Effector memory CD4-positive, alpha-beta T cell (primary cell): ENCODE measurements at regions not wholly inside any gene's neighbourhood (a gene's known extent, or its start where the extent isn't known, plus 50 kb on each side); places are given as distances from the start of the nearest gene placed in this dataset.
"Not testable (repeated sequence)": the region's sequence is repeated elsewhere in the genome, so short reads cannot be mapped to it uniquely, and the experiment has no call there.

ENCODE experiments used
- DNase-seq, 3 donors: peaks; one replicate each; pipeline ENCODE4 v3.0.0-alpha.2; 2020
- H3K27ac ChIP-seq: 2 replicates; pipeline ENCODE4 v1.7.0; 2013; ENCODE audit warnings: mild to moderate bottlenecking, low read length, moderate library complexity; ENCODE audit not compliant: insufficient read depth, poor library complexity, severe bottlenecking
- H3K27me3 ChIP-seq: replicated peaks from 2 replicates; pipeline ENCODE4 v1.7.0; 2013; ENCODE audit warnings: mild to moderate bottlenecking, low read length; ENCODE audit not compliant: insufficient read depth, control insufficient read depth, poor library complexity, severe bottlenecking
- H3K36me3 ChIP-seq: 2 replicates; pipeline ENCODE4 v1.7.0; 2013; ENCODE audit warnings: mild to moderate bottlenecking, low read length, moderate library complexity; ENCODE audit not compliant: control insufficient read depth, insufficient read depth
- H3K4me1 ChIP-seq: 2 replicates; pipeline ENCODE4 v1.7.0; 2013; ENCODE audit warnings: low read length, mild to moderate bottlenecking; ENCODE audit not compliant: control insufficient read depth, insufficient read depth, poor library complexity, severe bottlenecking
- H3K4me3 ChIP-seq: 2 replicates; pipeline ENCODE4 v1.7.0; 2013; ENCODE audit warnings: low read length, low read depth, mild to moderate bottlenecking; ENCODE audit not compliant: insufficient read depth, poor library complexity, severe bottlenecking
- H3K9me3 ChIP-seq: 2 replicates; pipeline ENCODE4 v1.7.0; 2013; ENCODE audit warnings: mild to moderate bottlenecking, low read length, moderate library complexity; ENCODE audit not compliant: control insufficient read depth

DNA sequence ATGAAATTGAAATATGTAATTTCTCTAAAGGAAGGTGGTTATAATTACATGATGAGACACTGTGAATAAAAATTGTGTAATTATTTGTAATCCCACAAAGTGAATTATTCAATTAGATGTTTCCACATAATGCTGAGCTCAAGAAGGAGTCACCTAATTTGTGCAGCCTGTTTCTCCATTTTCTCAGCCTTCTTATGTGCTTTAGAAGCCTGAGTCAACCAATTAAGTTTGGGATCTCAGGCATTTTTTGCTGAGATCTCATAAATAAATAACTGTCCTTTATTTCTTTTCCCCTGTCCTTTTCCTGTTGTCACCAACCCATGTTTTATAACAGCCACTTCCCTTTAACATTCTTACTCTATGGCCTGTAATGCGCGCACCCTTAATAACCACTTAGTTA is 506.5 kb upstream of the SEMA3D start:
- Histone ChIP-seq H3K4me3 (no peak overlapping the region), H3K27ac (no peak overlapping the region), H3K27me3 (no peaks in the 10 kb centered on the region), H3K4me1 (no peaks in the 10 kb centered on the region), H3K36me3 (no peaks in the 10 kb centered on the region), H3K9me3 (no peaks in the 10 kb centered on the region)
- DNase-seq = no peak

DNA sequence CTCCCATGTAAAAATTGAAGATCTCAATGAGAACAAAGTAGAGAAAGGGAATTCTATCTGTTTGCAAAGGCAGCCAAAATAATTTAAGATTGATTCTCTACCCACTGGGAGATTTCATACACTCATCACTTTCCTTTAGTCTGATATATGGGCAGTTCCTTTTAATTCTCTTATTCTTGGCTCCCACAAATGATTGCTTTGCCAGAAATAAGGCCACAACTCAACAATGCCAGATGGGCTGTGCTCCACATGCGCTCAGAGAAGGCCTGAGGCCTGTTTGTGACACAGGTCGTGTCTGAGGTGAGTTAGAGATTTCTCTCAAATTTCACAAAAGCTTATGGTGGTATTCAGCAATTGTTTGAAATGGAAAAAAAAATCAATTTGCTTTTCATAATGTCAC is 501.9 kb upstream of the SEMA3D start:
- Histone ChIP-seq H3K27me3 (no peaks in the 10 kb centered on the region), H3K36me3 (no peaks in the 10 kb centered on the region), H3K4me1 (no peaks in the 10 kb centered on the region), H3K4me3 (no peak overlapping the region), H3K27ac (no peak overlapping the region), H3K9me3 (no peaks in the 10 kb centered on the region)
- DNase-seq = no peak

DNA sequence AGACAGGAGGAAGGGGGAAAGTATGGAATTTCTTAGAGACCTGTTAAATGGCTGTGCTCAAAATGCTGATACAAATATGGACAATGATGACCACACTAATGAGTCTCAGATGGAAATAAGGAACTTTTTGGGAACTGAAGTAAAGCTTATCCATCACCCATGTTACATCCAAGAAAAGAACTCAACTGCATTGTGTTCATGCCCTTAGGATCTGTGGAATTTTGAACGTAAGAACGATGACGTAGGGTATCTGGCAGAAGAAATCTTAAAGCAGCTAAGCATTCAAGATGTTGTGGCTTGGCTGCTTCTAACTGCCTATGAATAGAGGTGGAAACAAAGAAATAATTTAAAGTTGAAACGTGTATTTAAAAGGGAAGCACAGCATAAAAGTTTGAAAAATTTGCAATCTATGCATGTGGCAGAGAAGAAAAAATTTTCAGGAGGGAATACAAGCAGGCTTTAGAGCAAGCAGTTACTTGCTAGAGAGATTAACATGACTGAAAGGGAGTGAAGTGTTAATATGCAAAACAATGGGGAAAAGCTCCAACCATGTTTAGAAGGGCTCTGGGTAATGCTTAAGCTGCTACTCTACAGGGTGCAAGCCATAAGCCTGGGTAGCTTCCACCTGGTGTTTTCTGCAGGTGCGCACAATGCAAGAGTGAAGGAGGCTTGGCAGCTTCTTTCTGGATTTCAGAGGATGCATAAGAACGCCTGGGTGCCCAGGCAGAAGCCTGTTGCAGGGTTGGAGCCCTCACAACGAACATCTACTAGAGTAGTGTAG is 499.7 kb upstream of the SEMA3D start:
- Histone ChIP-seq H3K27me3 (no peaks in the 10 kb centered on the region), H3K4me1 (no peaks in the 10 kb centered on the region), H3K4me3 (no peak overlapping the region)

DNA sequence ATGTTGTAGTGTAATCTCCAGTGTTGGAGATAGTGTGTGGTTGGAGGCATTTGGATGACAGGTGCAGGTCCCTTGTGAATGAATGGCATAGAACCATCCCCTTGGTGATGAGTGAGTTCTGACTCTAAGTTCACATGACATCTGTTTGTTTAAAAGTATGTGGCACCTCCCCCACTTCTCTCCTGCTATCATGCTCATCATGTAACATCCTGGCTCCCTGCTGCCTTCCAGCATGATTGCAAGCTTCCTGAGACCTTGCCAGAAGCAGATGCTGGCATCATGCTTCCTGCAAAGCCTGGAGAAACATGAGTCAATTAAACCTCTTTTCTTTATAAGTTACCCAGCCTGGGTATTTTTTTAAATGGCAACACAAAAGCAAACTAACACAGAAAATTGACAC is 499.0 kb upstream of the SEMA3D start:
- Histone ChIP-seq H3K4me3 (no peak overlapping the region), H3K27me3 (no peaks in the 10 kb centered on the region), H3K4me1 (no peaks in the 10 kb centered on the region), H3K9me3 (no peaks in the 10 kb centered on the region), H3K27ac (no peak overlapping the region), H3K36me3 (no peaks in the 10 kb centered on the region)
- no peak for DNase-seq

More for the DNA sequence above, 499.7 kb upstream of the SEMA3D start:
- no peak for DNase-seq
- no peak overlapping the region for H3K27ac ChIP-seq
- H3K9me3 ChIP-seq = no peaks in the 10 kb centered on the region
- no peaks in the 10 kb centered on the region for H3K36me3 ChIP-seq

DNA sequence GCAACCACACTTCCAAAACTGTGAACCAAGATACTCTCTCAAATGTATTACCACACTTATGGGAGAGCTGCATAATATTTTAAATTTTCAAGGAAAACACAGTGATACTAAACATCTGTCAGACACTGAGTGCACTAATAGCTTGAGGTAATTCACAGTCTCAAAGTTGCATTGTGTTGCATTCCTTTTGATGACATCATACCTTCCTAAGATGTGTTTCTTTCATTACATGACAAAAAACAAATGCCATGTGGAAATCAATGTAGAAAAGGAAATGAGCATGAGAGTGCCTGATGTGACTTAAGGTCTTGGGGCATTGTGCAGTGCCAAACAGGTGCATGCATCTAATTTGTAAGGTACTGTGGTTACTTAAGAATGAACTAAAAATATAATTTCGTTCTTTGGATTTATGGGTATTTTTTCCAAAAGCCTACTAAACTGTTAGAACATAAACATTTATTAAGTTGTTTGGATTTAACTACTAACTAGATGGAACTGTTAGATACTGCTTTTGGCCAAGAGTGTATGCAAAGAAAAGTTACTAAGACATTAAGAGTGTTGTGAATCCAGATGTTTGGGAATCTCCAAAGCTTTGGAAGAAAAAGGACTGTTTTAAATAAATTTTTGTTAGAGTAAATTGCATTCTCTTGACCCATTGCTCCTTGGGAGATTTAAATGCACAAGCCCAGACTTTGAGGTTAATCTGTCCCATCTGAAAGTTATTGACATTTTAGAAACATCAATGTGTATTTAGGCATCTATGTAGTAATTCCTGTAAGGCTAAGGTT is 496.2 kb upstream of the SEMA3D start:
- Histone ChIP-seq H3K36me3 (no peaks in the 10 kb centered on the region), H3K27me3 (no peaks in the 10 kb centered on the region), H3K4me1 (no peaks in the 10 kb centered on the region), H3K9me3 (no peaks in the 10 kb centered on the region), H3K4me3 (no peak overlapping the region), H3K27ac (no peak overlapping the region)
- no peak for DNase-seq

DNA sequence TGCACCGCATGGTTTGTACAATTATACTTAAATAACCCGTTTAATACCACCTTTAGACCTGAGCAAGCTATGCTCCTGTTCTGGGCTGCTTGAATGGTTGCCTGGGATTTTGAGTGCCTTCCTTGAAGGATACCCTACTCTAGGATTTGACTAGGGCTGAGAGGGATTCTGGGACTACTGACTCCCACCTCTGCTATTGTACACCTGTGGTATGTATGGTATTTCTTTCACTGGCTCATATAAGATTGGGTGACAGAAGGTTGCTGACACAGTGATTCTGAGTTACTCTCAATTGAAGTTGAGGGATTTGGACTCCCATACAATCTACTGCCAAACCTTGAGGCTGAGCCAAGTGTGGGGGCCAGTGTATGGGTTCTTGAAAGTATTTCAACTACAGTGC is 494.4 kb upstream of the SEMA3D start:
- no peak for DNase-seq
- no peak overlapping the region for H3K27ac ChIP-seq
- H3K27me3 ChIP-seq = no peaks in the 10 kb centered on the region
- no peaks in the 10 kb centered on the region for H3K36me3 ChIP-seq
- no peak overlapping the region for H3K4me3 ChIP-seq
- no peaks in the 10 kb centered on the region for H3K9me3 ChIP-seq
- H3K4me1 ChIP-seq = no peaks in the 10 kb centered on the region

DNA sequence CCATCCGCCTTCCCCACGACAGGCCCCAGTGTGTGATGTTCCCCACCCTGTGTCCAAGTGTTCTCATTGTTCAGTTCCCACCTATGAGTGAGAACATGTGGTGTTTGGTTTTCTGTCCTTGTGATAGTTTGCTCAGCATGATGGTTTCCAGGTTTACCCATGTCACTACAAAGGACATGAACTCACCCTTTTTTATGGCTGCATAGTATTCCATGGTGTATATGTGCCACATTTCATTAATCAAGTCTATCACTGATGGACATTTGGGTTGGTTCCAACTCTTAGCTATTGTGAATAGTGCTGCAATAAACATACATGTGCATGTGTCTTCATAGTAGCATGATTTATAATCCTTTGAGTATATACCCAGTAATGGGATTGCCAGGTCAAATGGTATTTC is 488.2 kb upstream of the SEMA3D start:
- DNase-seq, H3K36me3 ChIP-seq, H3K9me3 ChIP-seq, H3K4me3 ChIP-seq, H3K27me3 ChIP-seq, H3K27ac ChIP-seq, H3K4me1 ChIP-seq: not testable (repeated sequence)

DNA sequence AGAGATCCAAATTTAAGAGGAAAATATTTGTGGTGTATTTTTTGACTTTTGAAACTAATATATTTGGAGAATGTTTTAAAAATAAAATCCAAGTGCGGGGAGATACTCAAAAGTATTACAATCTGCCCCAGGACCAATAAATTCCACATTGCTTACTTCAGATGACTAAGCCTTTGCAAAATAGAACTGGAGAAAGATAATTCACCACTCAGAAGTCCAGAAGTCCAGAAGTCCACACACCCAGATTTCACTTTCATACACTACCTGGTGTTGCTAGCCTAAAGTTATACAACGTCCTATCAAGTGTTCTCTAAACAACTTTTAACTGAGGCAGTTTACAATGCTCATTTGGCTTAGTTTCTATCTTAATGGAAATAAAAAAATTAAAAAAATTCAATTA is 487.0 kb upstream of the SEMA3D start:
- no peak for DNase-seq
- Histone ChIP-seq H3K27ac (no peak overlapping the region), H3K36me3 (no peaks in the 10 kb centered on the region), H3K4me3 (no peak overlapping the region), H3K4me1 (no peaks in the 10 kb centered on the region), H3K27me3 (no peaks in the 10 kb centered on the region), H3K9me3 (no peaks in the 10 kb centered on the region)

DNA sequence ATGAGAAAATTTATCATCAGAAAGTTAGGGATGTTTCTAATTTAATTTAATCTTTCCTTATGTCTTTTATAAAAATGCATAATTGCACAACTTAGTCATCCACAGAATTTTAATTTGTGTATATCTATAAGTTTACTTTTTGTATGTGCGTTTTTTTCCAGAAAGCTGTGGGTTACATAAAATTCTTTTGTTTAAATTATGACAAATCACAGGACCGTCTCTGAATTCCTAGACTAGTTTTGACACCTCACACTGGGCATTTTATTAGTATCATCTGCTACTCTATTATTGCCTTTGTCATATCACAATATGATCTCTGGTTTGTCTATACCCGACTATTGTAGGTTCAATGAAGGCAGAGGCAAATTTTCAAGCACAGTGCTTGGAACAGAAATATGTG is 482.4 kb upstream of the SEMA3D start:
- H3K36me3 ChIP-seq = no peaks in the 10 kb centered on the region
- no peak for DNase-seq
- H3K27me3 ChIP-seq = no peaks in the 10 kb centered on the region
- H3K27ac ChIP-seq = no peak overlapping the region
- H3K9me3 ChIP-seq = no peaks in the 10 kb centered on the region
- H3K4me3 ChIP-seq = no peak overlapping the region
- H3K4me1 ChIP-seq = no peaks in the 10 kb centered on the region

DNA sequence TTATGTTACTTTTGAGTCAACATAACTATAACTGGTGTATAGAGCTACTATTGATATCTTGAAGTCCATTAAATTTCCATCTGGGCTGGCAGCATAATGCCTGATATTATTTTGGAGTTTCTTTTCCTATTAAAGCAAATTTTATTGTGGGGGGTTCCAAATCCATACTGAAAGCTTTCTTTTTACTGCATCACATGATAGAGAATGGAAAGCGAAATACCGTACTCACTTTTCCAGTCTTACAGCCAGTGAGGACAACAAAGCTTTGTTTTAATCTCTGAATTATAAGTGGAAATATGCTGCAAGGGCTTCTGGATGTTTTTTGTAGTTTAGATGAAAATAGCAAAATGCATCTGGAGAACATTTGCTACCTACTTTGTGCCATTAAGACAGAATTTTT is 477.5 kb upstream of the SEMA3D start:
- DNase-seq = no peak
- no peaks in the 10 kb centered on the region for H3K27me3 ChIP-seq
- no peak overlapping the region for H3K27ac ChIP-seq
- no peaks in the 10 kb centered on the region for H3K4me1 ChIP-seq
- H3K9me3 ChIP-seq = no peaks in the 10 kb centered on the region
- no peaks in the 10 kb centered on the region for H3K36me3 ChIP-seq
- no peak overlapping the region for H3K4me3 ChIP-seq
